ENCODE measurements at regions not wholly inside any gene's neighbourhood (a gene's known extent, or its start where the extent isn't known, plus 50 kb on each side); places are given as distances from the start of the nearest gene placed in this dataset.
"Not testable (repeated sequence)": the region's sequence is repeated elsewhere in the genome, so short reads cannot be mapped to it uniquely, and the experiment has no call there.

DNA sequence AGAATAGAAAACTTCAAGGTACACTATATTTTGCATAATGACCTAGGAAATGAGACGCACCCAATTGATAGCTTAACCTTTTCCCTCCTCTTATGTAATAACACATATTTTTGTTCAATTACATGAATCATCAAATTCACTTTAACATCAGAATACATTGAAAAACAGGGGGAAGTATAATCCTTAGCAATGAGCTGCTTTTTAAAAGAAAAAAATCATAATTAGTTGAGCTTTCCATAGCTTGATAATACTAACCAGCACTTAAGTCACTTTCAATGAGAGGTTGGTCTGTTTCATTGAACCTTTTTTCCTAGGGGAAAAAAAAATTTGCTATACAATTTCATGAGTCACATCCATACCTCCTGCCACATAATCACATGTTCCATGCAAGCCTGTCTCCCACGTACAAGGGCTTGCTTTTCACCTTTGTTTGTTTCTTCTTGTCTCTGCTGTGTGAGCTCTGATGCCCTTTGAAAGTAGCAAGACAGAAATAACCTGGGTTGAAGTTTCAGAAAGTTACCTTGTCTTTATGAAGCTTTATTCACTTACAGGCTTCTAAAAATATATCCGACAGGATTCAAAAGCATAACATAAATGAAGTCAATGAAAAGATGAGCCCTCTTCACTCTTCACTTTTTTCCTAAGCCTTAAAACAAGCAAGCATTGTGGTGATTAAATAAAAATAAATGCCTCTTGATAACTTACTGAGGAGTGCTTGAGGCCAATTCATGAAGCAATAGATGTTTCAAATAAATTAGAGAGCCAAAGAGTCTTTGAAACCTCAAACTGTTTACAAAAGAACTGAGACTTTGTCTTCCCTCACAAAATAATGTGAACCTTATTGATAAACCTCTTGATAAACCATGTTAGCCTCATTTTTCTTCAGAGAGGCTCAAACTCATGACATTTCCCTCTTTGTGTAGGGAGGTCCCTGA, 108.5 kb downstream of the FEM1C start:
- no peak for DNase-seq (ENCODE audit: low read depth)

DNA sequence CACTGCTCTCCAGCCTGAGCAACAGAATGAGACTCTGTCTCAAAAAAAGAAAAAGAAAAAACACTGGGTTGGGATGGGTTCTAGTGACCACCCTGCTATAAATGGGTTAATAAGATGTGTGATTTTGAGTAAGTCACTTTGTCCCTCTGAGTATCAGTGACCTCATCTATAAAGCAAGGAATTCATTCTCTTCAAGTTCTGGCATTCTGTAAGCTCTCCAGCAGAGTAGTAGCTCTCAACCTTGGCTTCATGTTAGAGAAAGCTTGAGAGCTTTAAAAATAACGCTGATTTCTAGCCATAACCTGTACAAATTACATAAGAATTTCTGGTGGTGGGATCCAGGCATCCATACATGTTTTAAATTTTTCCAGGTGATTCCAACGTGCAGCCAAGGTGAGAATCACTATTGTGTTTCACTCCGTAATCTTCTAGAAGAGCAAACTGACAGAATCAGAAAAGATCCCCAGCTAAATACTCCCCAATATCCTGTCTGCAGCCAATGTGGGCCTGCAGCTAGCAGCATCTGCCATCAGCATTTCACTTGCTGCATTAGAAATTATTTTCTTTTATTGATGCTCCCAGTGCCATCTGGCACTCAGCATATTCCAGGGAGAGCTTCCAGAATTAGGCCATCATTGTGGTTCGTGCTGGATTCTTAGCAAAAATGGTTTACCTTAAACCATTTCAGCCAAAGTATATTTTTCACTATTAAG, 109.4 kb downstream of the FEM1C start:
- no peak for DNase-seq (ENCODE audit: low read depth)

DNA sequence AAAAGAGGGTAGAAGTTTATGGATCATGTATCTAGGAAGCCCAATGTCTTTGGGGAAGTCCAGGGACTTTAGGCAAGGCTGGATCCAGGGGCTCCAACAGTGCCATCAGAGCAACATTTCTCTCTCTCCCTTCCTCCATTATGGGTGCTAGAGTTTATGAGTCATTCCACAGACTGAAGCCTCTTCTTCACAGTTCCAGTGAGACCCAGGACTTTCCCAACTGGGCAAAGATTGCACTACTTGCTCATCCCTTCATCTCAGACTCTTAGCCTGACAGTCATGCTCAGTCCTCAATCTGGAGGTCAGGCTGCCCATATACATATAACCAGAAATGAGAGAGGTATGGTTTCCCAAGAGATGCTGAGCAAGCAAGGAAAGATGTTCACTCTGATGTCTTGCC, 110.7 kb downstream of the FEM1C start:
- no peak for DNase-seq (ENCODE audit: low read depth)

- no peak for DNase-seq (ENCODE audit: low read depth)
Observed at GRCh38 chr5:115432691-115433090, 111.9 kb downstream of the FEM1C start.

DNA sequence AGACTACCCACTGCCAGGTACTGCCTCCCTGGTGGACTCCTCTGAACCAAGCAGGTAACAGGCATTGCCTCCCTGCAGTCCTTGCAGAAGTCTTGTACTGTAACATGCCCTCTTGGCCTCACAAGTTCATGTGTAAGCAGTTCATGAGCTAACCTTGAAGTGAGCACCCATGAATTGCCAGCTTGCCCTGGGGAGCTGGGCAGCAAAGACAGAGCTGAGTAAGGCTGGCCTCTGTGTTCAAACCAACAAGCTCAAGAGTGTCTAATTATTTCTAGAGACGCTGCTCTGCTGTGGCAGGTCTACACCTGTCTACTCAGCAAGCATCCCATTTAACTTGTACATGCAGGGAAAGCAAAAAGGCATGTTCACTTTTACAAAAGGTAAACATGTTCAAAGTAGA, 113.5 kb downstream of the FEM1C start:
- DNase-seq (ENCODE audit: low read depth): no peak

DNA sequence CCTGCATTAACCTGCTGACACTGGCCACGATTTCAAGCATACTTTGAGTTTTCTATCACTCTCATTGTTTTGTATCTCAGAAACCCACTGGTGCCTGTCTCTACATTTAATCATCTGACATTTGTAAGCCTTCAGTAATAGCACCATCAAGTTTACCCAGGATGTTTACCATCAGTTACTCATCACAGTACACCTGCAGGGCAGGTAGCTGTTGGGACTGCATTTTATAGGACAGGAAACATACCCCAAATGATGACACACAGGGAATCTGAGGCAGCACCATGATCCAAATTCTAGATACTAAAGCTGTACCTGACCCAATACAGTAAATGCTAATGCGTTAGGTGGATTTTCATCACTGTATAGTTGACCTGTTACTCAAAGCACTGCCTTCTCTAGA, 114.2 kb downstream of the FEM1C start:
- no peak for DNase-seq (ENCODE audit: low read depth)

- no peak for DNase-seq (ENCODE audit: low read depth)
Observed at GRCh38 chr5:115429345-115429940, 115.1 kb downstream of the FEM1C start.

DNA sequence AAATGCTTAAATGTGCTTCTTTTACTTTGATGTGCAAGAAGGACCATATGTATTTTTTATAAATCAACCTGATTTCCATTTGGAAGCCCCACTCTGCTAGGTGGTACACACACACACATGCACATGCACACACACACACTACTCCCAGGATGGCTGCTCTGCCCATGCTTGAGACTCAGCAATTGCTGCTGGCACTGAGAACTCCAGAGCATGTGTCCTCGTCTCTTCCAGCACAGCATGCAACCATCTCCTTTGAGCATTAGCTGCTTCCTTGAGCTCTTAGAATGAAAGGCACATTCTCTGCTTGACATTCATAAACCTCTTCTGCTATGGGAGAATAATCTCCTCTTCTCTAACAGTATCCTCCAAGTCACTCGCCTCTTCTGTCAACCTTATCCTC, 115.9 kb downstream of the FEM1C start:
- no peak for DNase-seq (ENCODE audit: low read depth)

- DNase-seq (ENCODE audit: low read depth): no peak
Observed at GRCh38 chr5:115428248-115428647, 116.3 kb downstream of the FEM1C start.

DNA sequence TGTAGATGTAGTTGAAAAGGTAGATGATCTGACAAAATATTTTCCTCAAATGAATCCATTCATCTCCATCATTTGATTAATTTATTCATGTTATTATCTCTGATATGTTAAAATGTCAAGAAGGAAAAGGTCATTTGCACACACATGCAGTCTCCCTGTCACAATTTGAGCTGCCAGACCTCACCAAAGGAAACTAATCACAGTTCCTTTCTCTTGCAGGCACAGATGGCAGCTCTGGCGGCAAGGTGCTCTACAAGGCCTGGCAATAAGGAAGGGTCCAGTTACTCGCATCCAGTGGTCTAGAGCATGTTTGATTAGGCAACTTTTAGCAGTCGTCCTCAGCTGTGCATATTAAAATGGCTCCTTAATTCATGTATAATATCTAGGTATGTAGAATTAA, 120.1 kb downstream of the FEM1C start:
- DNase-seq (ENCODE audit: low read depth): no peak

GRCh38 chr5:115424030-115424429, 120.5 kb downstream of the FEM1C start:
- DNase-seq (ENCODE audit: low read depth): no peak

- no peak for DNase-seq (ENCODE audit: low read depth)
Observed at GRCh38 chr5:115423541-115423940, 121.0 kb downstream of the FEM1C start.

DNA sequence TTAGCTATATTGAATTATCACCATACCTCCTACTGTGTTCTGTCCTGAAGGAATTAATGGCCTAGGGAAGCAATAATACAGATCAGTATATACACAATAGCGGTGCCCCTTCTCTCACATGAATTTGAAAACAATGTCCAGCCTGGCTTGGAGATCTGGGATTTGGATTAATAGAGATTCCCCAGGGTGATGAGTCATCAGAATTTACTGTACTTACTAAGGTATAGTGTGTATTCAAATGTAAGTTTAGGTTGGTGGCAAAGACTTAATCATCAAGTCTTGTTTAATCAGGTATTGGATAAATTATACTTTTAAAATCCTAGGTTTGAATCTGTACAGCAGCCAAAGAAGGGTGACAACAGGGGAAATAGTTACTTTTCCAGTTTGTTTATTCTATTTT, 121.5 kb downstream of the FEM1C start:
- no peak for DNase-seq (ENCODE audit: low read depth)

GRCh38 chr5:115420812-115421211, 123.8 kb downstream of the FEM1C start:
- not testable (repeated sequence) for DNase-seq (ENCODE audit: low read depth)

- no peak for DNase-seq (ENCODE audit: low read depth)
Observed at GRCh38 chr5:115419846-115420585, 123.6 kb upstream of the CCDC112 start.

DNA sequence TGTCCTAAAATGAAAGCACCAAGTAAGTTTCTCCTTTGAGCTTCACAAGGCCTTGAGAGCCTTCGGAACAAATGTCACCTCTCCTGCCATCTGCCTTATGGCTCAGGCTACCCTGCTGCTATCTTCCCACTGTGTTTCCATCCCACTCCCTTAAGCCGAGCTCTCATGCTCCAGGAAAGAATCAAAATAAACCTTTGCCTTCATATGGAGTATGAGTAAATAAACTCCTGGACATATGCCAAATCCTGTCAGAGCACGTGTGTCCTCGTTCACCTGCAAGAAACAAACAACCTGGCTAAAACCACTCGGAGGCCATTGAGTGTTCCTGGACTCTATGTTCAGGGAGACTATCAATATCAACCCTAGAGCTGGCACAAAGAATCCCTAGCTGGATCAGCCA, 122.3 kb upstream of the CCDC112 start:
- DNase-seq (ENCODE audit: low read depth): no peak

GRCh38 chr5:115417076-115417475, 120.6 kb upstream of the CCDC112 start:
- no peak for DNase-seq (ENCODE audit: low read depth)

- DNase-seq (ENCODE audit: low read depth): no peak
Observed at GRCh38 chr5:115415143-115415491, 118.7 kb upstream of the CCDC112 start.

DNA sequence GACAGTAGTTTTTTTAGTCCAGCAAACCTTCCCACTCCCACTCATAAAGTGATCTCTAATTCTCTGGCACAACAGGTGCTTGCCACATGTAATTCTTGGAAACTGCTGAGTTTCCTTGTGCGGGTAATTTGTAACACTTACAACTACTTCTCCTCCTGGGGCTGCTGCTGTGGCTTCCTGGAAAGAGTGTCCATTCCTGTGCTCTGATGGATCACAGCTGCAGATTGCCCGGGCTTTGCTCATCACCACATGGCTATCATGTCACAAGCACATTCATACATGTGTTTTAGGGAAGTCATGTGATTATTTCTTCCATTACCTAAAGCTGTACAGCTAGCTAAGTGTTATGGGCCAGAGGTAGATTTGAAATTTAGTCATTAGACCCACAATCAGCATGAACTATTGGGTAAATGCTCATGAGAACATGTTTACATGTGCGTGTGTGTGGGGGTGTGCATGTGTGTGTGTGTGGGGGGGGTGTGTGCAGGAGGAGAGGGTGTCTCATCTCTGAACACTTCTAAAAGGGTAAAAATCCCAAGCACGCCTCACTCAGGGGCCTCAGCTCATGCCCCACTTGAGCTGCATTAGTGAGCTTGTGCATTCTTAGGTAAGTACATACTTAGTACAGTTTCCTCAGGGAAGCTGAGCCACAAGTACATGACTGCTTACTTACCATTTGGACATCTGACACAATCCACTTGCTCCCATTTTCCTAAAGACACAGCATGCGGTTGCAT, 118.1 kb upstream of the CCDC112 start:
- DNase-seq (ENCODE audit: low read depth): no peak

- DNase-seq (ENCODE audit: low read depth): no peak
Observed at GRCh38 chr5:115413651-115414050, 117.2 kb upstream of the CCDC112 start.

- no peak for DNase-seq (ENCODE audit: low read depth)
Observed at GRCh38 chr5:115409094-115409493, 112.6 kb upstream of the CCDC112 start.
